HT1080 (cell line): ENCODE measurements at regions not wholly inside any gene's neighbourhood (a gene's known extent, or its start where the extent isn't known, plus 50 kb on each side); places are given as distances from the start of the nearest gene placed in this dataset.

Source experiments
- DNase-seq: peaks from one replicate; pipeline ENCODE4 v3.0.0-alpha.2; 2015; ENCODE audit warnings: low read depth

GRCh38 chr6:103979308-103979707 lies 880.4 kb downstream of the HACE1 start:
- no peak for DNase-seq

- no peak for DNase-seq
These were observed 922.3 kb downstream of the HACE1 start for GRCh38 chr6:103937389-103937788.

GRCh38 chr6:103925317-103925716 lies 934.4 kb downstream of the HACE1 start:
- no peak for DNase-seq

- no peak for DNase-seq
These were observed 949.7 kb downstream of the HACE1 start for GRCh38 chr6:103910018-103910417.

GRCh38 chr6:103908898-103909297 lies 950.8 kb downstream of the HACE1 start:
- no peak for DNase-seq

GRCh38 chr6:103895136-103895535 lies 964.6 kb downstream of the HACE1 start:
- no peak for DNase-seq

GRCh38 chr6:103893141-103893581 lies 966.6 kb downstream of the HACE1 start:
- peak; percentile 3 for DNase-seq

GRCh38 chr6:103886951-103887350 lies 972.8 kb downstream of the HACE1 start:
- no peak for DNase-seq

GRCh38 chr6:103885446-103885845 lies 974.3 kb downstream of the HACE1 start:
- DNase-seq, result no peak

GRCh38 chr6:103879800-103880199 lies 979.9 kb downstream of the HACE1 start:
- DNase-seq, result no peak

GRCh38 chr6:103875221-103875620 lies 984.5 kb downstream of the HACE1 start:
- DNase-seq, result no peak

- no peak for DNase-seq
These were observed 985.1 kb downstream of the HACE1 start for GRCh38 chr6:103874575-103874974.

- DNase-seq, result no peak
These were observed 987.0 kb downstream of the HACE1 start for GRCh38 chr6:103872678-103873077.

GRCh38 chr6:103872233-103872632 lies 987.5 kb downstream of the HACE1 start:
- no peak for DNase-seq

- no peak for DNase-seq
These were observed 988.7 kb downstream of the HACE1 start for GRCh38 chr6:103870970-103871369.

- DNase-seq, result no peak
These were observed 997.4 kb downstream of the HACE1 start for GRCh38 chr6:103862297-103862696.

- no peak for DNase-seq
These were observed 1001.7 kb downstream of the HACE1 start for GRCh38 chr6:103858003-103858402.

GRCh38 chr6:103855750-103856149 lies 1004.0 kb downstream of the HACE1 start:
- no peak for DNase-seq

GRCh38 chr6:103854059-103854458 lies 1005.7 kb downstream of the HACE1 start:
- DNase-seq, result no peak

- DNase-seq, result no peak
These were observed 1021.3 kb downstream of the HACE1 start for GRCh38 chr6:103838457-103838856.

- no peak for DNase-seq
These were observed 1033.5 kb downstream of the HACE1 start for GRCh38 chr6:103826209-103826608.

GRCh38 chr6:103820148-103820547 lies 1039.6 kb downstream of the HACE1 start:
- DNase-seq, result peak; percentile 4

GRCh38 chr6:103819509-103819908 lies 1040.2 kb downstream of the HACE1 start:
- DNase-seq, result no peak

- DNase-seq, result no peak
These were observed 1046.7 kb downstream of the HACE1 start for GRCh38 chr6:103812970-103813369.
